DND-41 (cell line): ENCODE measurements at regions not wholly inside any gene's neighbourhood (a gene's known extent, or its start where the extent isn't known, plus 50 kb on each side); places are given as distances from the start of the nearest gene placed in this dataset.

Source experiments
- ATAC-seq: fragments of 200-7000 bp; cut with Tn5 transposase; 3 replicates; pipeline ENCODE4 v1.9.1; 2021; ENCODE audit warnings: low read depth; ENCODE audit not compliant: insufficient read depth
- DNase-seq: peaks from one replicate; pipeline ENCODE4 v3.0.0-alpha.2; 2020
- H2AFZ ChIP-seq: 2 replicates; pipeline ENCODE4 v1.6.0; 2012; ENCODE audit warnings: low read depth, low read length
- H3K27ac ChIP-seq: 2 replicates; pipeline ENCODE4 v1.5.1; 2012; ENCODE audit warnings: low read length, inconsistent platforms
- H3K27me3 ChIP-seq: fragments of 200-600 bp; sonication (generic); 2 replicates; pipeline ENCODE4 v1.6.0; 2012; ENCODE audit warnings: low read length, mild to moderate bottlenecking, inconsistent platforms; ENCODE audit not compliant: insufficient read depth, poor library complexity
- H3K36me3 ChIP-seq: 2 replicates; pipeline ENCODE4 v1.5.1; 2012; ENCODE audit warnings: low read length, inconsistent platforms; ENCODE audit not compliant: insufficient read depth
- H3K4me1 ChIP-seq: 2 replicates; pipeline ENCODE4 v1.5.1; 2012; ENCODE audit warnings: mild to moderate bottlenecking, low read length; ENCODE audit not compliant: insufficient read depth
- H3K4me2 ChIP-seq: 2 replicates; pipeline ENCODE4 v1.6.0; 2012; ENCODE audit warnings: mild to moderate bottlenecking, moderate library complexity, low read length, inconsistent platforms; ENCODE audit not compliant: insufficient read depth
- H3K4me3 ChIP-seq, 2 experiments: fragments of 200-600 bp in 1 of 2; shearing (Covaris generic) in 1 of 2; 2 replicates each; pipeline ENCODE4 v1.5.1; 2012 to 2016; ENCODE audit warnings: inconsistent platforms in 2 of 2, low read length in 2 of 2, mild to moderate bottlenecking in 2 of 2, low read depth in 1 of 2, moderate library complexity in 1 of 2
- H3K79me2 ChIP-seq: 2 replicates; pipeline ENCODE4 v1.6.0; 2012; ENCODE audit warnings: low read length, inconsistent platforms; ENCODE audit not compliant: insufficient read depth
- H3K9ac ChIP-seq: 2 replicates; pipeline ENCODE4 v1.6.0; 2012; ENCODE audit warnings: low read depth, mild to moderate bottlenecking, inconsistent platforms, low read length, moderate library complexity
- H3K9me3 ChIP-seq: 2 replicates; pipeline ENCODE4 v1.5.1; 2012; ENCODE audit warnings: low read length, moderate library complexity, mild to moderate bottlenecking, inconsistent platforms; ENCODE audit not compliant: insufficient read depth, severe bottlenecking
- H4K20me1 ChIP-seq: 2 replicates; pipeline ENCODE4 v1.6.0; 2012; ENCODE audit warnings: low read length; ENCODE audit not compliant: insufficient read depth
- CTCF ChIP-seq: IDR thresholded peaks from 2 replicates; pipeline ENCODE4 v1.5.1; 2012; ENCODE audit warnings: borderline replicate concordance, low read length, moderate library complexity, mild to moderate bottlenecking; ENCODE audit not compliant: poor library complexity, severe bottlenecking; ENCODE audit errors: extremely low read depth
- EZH2 ChIP-seq: IDR thresholded peaks from 3 replicates; pipeline ENCODE4 v1.6.1; 2012; ENCODE audit warnings: borderline replicate concordance, low read depth, mild to moderate bottlenecking, moderate library complexity, low read length, inconsistent platforms; ENCODE audit not compliant: severe bottlenecking

- Histone ChIP-seq H4K20me1 (no peaks in the 10 kb centered on the region), H2AFZ (no peak overlapping the region), H3K4me3 (no peak overlapping the region), H3K4me2 (no peak overlapping the region), H3K27me3 (no peaks in the 10 kb centered on the region), H3K9me3 (no peaks in the 10 kb centered on the region), H3K27ac (no peak overlapping the region), H3K4me1 (no peaks in the 10 kb centered on the region), H3K9ac (no peak overlapping the region), H3K36me3 (no peaks in the 10 kb centered on the region), H3K79me2 (no peaks in the 10 kb centered on the region)
- ATAC-seq (no peak), DNase-seq (no peak)
- TF ChIP-seq CTCF (no peak), EZH2 (no peak)
Measured at GRCh38 chr9:18371141-18371540, 102.8 kb upstream of the ADAMTSL1 start.

GRCh38 chr9:18371621-18372020, 102.3 kb upstream of the ADAMTSL1 start:
- TF ChIP-seq EZH2 (no peak), CTCF (no peak)
- ATAC-seq = no peak

GRCh38 chr9:18379073-18379811, 94.7 kb upstream of the ADAMTSL1 start:
- no peaks in the 10 kb centered on the region for H3K4me1 ChIP-seq
- H3K79me2 ChIP-seq = no peaks in the 10 kb centered on the region
- no peaks in the 10 kb centered on the region for H3K9me3 ChIP-seq
- H2AFZ ChIP-seq = no peak overlapping the region
- peaks cover 2% of the 10 kb centered on the region for H3K27me3 ChIP-seq
- no peak overlapping the region for H3K4me3 ChIP-seq
- H3K9ac ChIP-seq = no peak overlapping the region
- DNase-seq = no peak
- H3K4me2 ChIP-seq = no peak overlapping the region
- no peaks in the 10 kb centered on the region for H3K36me3 ChIP-seq
- ATAC-seq = no peak
- TF ChIP-seq EZH2 (no peak), CTCF (no peak)
- H4K20me1 ChIP-seq = no peaks in the 10 kb centered on the region
- no peak overlapping the region for H3K27ac ChIP-seq

More at GRCh38 chr9:18371621-18372020, 102.3 kb upstream of the ADAMTSL1 start:
- Histone ChIP-seq H2AFZ (no peak overlapping the region), H3K27me3 (no peaks in the 10 kb centered on the region), H3K79me2 (no peaks in the 10 kb centered on the region), H3K9ac (no peak overlapping the region), H3K4me2 (no peak overlapping the region), H4K20me1 (no peaks in the 10 kb centered on the region), H3K27ac (no peak overlapping the region), H3K9me3 (no peaks in the 10 kb centered on the region), H3K4me3 (no peak overlapping the region), H3K36me3 (no peaks in the 10 kb centered on the region), H3K4me1 (no peaks in the 10 kb centered on the region)
- DNase-seq = no peak

- no peak for ATAC-seq
- Histone ChIP-seq H4K20me1 (no peaks in the 10 kb centered on the region), H3K36me3 (no peaks in the 10 kb centered on the region), H3K4me1 (no peaks in the 10 kb centered on the region), H3K27me3 (peaks cover 2% of the 10 kb centered on the region), H3K27ac (no peak overlapping the region), H3K9me3 (no peaks in the 10 kb centered on the region), H3K4me3 (no peak overlapping the region), H2AFZ (no peak overlapping the region), H3K4me2 (no peak overlapping the region), H3K79me2 (no peaks in the 10 kb centered on the region), H3K9ac (no peak overlapping the region)
- no peak for TF ChIP-seq CTCF
- TF ChIP-seq EZH2 = no peak
- no peak for DNase-seq
Measured at GRCh38 chr9:18382243-18382642, 91.7 kb upstream of the ADAMTSL1 start.
